ENCODE measurements at regions not wholly inside any gene's neighbourhood (a gene's known extent, or its start where the extent isn't known, plus 50 kb on each side); places are given as distances from the start of the nearest gene placed in this dataset.

DNA sequence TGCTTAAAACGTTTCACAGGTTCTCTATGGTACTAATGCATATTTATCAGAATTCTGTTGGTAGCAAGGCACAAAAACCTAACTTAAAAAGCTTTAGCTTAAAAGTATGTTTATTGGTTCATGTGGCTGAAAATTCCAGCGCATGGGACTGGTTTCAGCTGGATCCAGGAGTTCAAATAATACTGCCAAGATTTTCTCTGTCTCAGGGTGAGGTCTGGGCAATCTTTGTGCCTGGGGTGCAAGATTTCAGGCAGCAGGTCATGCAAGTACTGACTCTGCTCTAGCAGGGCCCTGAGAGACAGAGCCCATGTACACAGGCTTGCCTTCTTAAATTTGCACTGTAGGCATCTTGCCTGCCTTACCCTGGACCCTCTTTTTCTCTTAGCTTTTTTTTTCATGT lies 134.2 kb upstream of the GAS1 start:
- H3K4me3 ChIP-seq (replicated peaks; ENCODE audit: insufficient read depth, low read length): no peak overlapping the region
- H3K27me3 ChIP-seq (ENCODE audit: insufficient read depth, poor library complexity, severe bottlenecking): no peaks in the 10 kb centered on the region
- no peak overlapping the region for H3K27ac ChIP-seq (replicated peaks)
- no peak for DNase-seq (ENCODE audit: low read depth in 1 of 2, low spot score in 1 of 2)
- TF ChIP-seq SPI1 (IDR thresholded peaks at IDR 0.05; ENCODE audit: borderline replicate concordance, low read depth): no peak
- TF ChIP-seq POLR2AphosphoS5 (IDR thresholded peaks at IDR 0.05; ENCODE audit: low read depth): no peak
- TF ChIP-seq, protein P1, sequence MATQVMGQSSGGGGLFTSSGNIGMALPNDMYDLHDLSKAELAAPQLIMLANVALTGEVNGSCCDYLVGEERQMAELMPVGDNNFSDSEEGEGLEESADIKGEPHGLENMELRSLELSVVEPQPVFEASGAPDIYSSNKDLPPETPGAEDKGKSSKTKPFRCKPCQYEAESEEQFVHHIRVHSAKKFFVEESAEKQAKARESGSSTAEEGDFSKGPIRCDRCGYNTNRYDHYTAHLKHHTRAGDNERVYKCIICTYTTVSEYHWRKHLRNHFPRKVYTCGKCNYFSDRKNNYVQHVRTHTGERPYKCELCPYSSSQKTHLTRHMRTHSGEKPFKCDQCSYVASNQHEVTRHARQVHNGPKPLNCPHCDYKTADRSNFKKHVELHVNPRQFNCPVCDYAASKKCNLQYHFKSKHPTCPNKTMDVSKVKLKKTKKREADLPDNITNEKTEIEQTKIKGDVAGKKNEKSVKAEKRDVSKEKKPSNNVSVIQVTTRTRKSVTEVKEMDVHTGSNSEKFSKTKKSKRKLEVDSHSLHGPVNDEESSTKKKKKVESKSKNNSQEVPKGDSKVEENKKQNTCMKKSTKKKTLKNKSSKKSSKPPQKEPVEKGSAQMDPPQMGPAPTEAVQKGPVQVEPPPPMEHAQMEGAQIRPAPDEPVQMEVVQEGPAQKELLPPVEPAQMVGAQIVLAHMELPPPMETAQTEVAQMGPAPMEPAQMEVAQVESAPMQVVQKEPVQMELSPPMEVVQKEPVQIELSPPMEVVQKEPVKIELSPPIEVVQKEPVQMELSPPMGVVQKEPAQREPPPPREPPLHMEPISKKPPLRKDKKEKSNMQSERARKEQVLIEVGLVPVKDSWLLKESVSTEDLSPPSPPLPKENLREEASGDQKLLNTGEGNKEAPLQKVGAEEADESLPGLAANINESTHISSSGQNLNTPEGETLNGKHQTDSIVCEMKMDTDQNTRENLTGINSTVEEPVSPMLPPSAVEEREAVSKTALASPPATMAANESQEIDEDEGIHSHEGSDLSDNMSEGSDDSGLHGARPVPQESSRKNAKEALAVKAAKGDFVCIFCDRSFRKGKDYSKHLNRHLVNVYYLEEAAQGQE (IDR thresholded peaks at IDR 0.05; ENCODE audit: insufficient replicate concordance, low read depth): no peak
- TF ChIP-seq, protein P2, sequence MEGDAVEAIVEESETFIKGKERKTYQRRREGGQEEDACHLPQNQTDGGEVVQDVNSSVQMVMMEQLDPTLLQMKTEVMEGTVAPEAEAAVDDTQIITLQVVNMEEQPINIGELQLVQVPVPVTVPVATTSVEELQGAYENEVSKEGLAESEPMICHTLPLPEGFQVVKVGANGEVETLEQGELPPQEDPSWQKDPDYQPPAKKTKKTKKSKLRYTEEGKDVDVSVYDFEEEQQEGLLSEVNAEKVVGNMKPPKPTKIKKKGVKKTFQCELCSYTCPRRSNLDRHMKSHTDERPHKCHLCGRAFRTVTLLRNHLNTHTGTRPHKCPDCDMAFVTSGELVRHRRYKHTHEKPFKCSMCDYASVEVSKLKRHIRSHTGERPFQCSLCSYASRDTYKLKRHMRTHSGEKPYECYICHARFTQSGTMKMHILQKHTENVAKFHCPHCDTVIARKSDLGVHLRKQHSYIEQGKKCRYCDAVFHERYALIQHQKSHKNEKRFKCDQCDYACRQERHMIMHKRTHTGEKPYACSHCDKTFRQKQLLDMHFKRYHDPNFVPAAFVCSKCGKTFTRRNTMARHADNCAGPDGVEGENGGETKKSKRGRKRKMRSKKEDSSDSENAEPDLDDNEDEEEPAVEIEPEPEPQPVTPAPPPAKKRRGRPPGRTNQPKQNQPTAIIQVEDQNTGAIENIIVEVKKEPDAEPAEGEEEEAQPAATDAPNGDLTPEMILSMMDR (IDR thresholded peaks at IDR 0.05; ENCODE audit: insufficient read depth, low read length): no peak
- TF ChIP-seq GABPA (IDR thresholded peaks at IDR 0.05; ENCODE audit: low read depth): no peak

GRCh38 chr9:87083986-87084385 lies 136.7 kb upstream of the GAS1 start:
- no peak overlapping the region for H3K27ac ChIP-seq (replicated peaks)
- H3K27me3 ChIP-seq (ENCODE audit: insufficient read depth, poor library complexity, severe bottlenecking): no peaks in the 10 kb centered on the region
- TF ChIP-seq SPI1 (IDR thresholded peaks at IDR 0.05; ENCODE audit: borderline replicate concordance, low read depth) (no peak), GABPA (IDR thresholded peaks at IDR 0.05; ENCODE audit: low read depth) (no peak), POLR2AphosphoS5 (IDR thresholded peaks at IDR 0.05; ENCODE audit: low read depth) (no peak)
- TF ChIP-seq, protein P1 (IDR thresholded peaks at IDR 0.05; ENCODE audit: insufficient replicate concordance, low read depth): no peak
- TF ChIP-seq, protein P2 (IDR thresholded peaks at IDR 0.05; ENCODE audit: insufficient read depth, low read length): no peak
- no peak for DNase-seq (ENCODE audit: low read depth in 1 of 2, low spot score in 1 of 2)
- no peak overlapping the region for H3K4me3 ChIP-seq (replicated peaks; ENCODE audit: insufficient read depth, low read length)

- H3K27ac ChIP-seq (replicated peaks): no peak overlapping the region
- no peaks in the 10 kb centered on the region for H3K27me3 ChIP-seq (ENCODE audit: insufficient read depth, poor library complexity, severe bottlenecking)
- TF ChIP-seq GABPA (IDR thresholded peaks at IDR 0.05; ENCODE audit: low read depth) (no peak), POLR2AphosphoS5 (IDR thresholded peaks at IDR 0.05; ENCODE audit: low read depth) (no peak), SPI1 (IDR thresholded peaks at IDR 0.05; ENCODE audit: borderline replicate concordance, low read depth) (no peak)
- TF ChIP-seq, protein P1 (IDR thresholded peaks at IDR 0.05; ENCODE audit: insufficient replicate concordance, low read depth): no peak
- TF ChIP-seq, protein P2 (IDR thresholded peaks at IDR 0.05; ENCODE audit: insufficient read depth, low read length): no peak
- H3K4me3 ChIP-seq (replicated peaks; ENCODE audit: insufficient read depth, low read length): no peak overlapping the region
- no peak for DNase-seq (ENCODE audit: low read depth in 1 of 2, low spot score in 1 of 2)
Observed at GRCh38 chr9:87084407-87084806, 137.1 kb upstream of the GAS1 start.
